Activated CD8-positive, alpha-beta memory T cell treated with anti-CD3 and anti-CD28 coated beads, Interleukin-2, amount 10 ng/mL, durations not matched to agents 7 days and 5 days (primary cell): ENCODE measurements at regions not wholly inside any gene's neighbourhood (a gene's known extent, or its start where the extent isn't known, plus 50 kb on each side); places are given as distances from the start of the nearest gene placed in this dataset.

Experiments used
- ATAC-seq: fragments of 150-1000 bp; cut with Tn5 transposase; one replicate; pipeline ENCODE4 v1.10.0; 2021; ENCODE audit warnings: moderate library complexity
- CTCF ChIA-PET: fragments of 350-600 bp; sonication (Branson Sonifier 250); formaldehyde crosslinking; loops from one replicate; lab custom pipeline; 2021; ENCODE audit warnings: antibody characterized with exemption; lab: Charles Lee
- DNase-seq: peaks from one replicate; pipeline ENCODE4 v3.0.0-alpha.2; 2020
- H3K27ac Mint-ChIP-seq: one replicate; pipeline ENCODE4 v1.8.0; 2021; ENCODE audit warnings: mild to moderate bottlenecking, mixed read lengths
- H3K27me3 Mint-ChIP-seq: one replicate; pipeline ENCODE4 v1.8.0; 2021; ENCODE audit warnings: mixed read lengths
- H3K36me3 Mint-ChIP-seq: one replicate; pipeline ENCODE4 v1.8.0; 2021; ENCODE audit warnings: mild to moderate bottlenecking, mixed read lengths
- H3K4me1 Mint-ChIP-seq: one replicate; pipeline ENCODE4 v1.8.0; 2021; ENCODE audit warnings: mixed read lengths
- H3K4me3 Mint-ChIP-seq: one replicate; pipeline ENCODE4 v1.8.0; 2021; ENCODE audit warnings: mild to moderate bottlenecking, moderate library complexity, mixed read lengths
- H3K9me3 Mint-ChIP-seq: one replicate; pipeline ENCODE4 v1.8.0; 2022; ENCODE audit warnings: low read depth, mixed read lengths

DNA sequence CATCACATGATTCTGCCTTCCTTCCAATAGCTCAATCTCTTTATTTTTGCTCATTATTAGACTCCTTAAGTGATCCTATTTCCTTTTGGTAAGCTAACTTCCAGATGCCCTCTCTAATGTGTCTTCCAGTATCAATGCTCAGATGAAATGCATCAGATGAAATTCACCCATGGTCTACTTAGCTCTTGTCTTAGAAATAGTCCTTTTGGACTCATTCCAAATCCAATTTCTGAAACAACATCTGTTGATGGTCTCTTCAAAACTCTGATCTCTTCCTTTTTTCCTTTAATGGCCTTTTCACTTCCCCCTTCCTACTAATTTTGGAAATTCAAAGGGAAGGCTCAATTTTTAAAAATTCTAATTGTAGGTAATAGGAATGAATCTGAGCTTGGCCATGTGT, 81.1 kb upstream of the GREM2 start:
- no peaks in the 10 kb centered on the region for H3K4me1 Mint-ChIP-seq
- no peaks in the 10 kb centered on the region for H3K36me3 Mint-ChIP-seq
- H3K27ac Mint-ChIP-seq = no peak overlapping the region
- H3K4me3 Mint-ChIP-seq = no peak overlapping the region
- DNase-seq (no peak), ATAC-seq (no peak)
- CTCF ChIA-PET = interaction anchor here (0.7 kb wide), 1 partner anchor 334 kb away, joined by 3 read pairs; no protein-coding TSS in a partner anchor
- H3K27me3 Mint-ChIP-seq = no peaks in the 10 kb centered on the region
- peaks cover 3% of the 10 kb centered on the region for H3K9me3 Mint-ChIP-seq

DNA sequence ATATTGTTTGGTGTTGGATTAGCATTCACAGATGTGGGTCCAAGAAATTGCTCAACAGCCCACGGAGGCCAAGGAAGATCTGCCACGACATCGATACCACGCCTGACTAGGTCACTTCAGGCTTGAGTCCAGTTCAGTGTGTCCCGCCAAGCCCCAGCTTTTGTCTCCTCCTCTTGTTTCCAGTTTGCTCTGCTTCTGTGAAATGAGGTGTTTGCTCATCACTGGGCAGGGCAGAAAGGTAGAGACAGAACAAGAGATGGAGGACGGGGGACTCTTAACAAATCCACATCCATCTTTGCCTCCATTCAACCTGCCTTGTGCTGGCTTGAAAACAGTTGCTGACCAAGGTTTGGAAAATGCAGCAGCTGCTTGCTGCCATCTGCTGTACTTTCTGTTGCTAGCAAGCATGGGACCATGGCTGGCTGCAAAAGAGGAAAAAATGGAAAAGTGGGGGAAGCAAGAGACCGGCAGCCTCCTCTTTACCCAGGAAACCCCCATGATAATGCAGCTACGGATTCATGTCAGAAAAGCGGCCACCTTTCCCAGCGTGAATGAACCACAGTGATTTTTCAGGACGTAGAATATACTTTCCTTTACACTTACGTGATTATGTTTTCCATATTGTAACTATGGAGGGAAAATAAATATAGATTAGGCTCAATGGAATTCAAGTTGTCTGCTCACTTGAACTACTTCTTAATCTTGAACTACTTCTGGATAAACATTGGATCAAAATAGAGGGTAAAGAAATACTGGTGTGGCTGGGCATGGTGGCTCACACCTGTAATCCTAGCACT, 80.2 kb upstream of the GREM2 start:
- no peaks in the 10 kb centered on the region for H3K36me3 Mint-ChIP-seq
- peaks cover 4% of the 10 kb centered on the region for H3K4me1 Mint-ChIP-seq
- peaks cover 5% of the 10 kb centered on the region for H3K9me3 Mint-ChIP-seq
- H3K4me3 Mint-ChIP-seq = no peak overlapping the region
- CTCF ChIA-PET = interaction anchor here (0.7 kb wide), 1 partner anchor 1335 kb away, joined by 3 read pairs; no protein-coding TSS in a partner anchor
- no peak for DNase-seq
- no peaks in the 10 kb centered on the region for H3K27me3 Mint-ChIP-seq
- ATAC-seq = no peak
- no peak overlapping the region for H3K27ac Mint-ChIP-seq

DNA sequence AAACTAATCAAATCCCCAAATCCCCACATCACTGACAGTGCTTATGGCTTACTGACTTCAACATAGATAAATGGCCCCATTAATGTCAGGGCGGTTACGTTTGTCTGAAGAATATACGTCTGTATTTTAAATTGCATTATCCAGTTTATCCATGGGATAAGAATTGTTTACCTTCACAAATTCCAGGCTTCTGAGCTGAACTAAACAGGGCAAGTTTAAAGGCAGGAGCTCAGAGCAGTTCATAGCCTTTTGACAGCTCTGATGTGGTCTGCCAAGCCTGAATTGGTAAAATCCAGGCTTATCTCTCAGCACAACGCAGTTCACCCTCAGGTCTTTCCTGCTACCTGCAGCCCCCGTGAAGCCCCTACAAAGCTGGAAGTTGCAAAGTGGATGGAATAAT, 79.5 kb upstream of the GREM2 start:
- Mint-ChIP-seq H3K9me3 (peaks cover 7% of the 10 kb centered on the region), H3K4me3 (no peak overlapping the region), H3K36me3 (no peaks in the 10 kb centered on the region), H3K27me3 (no peaks in the 10 kb centered on the region), H3K4me1 (peaks cover 4% of the 10 kb centered on the region), H3K27ac (no peak overlapping the region)
- CTCF ChIA-PET = no interaction called here
- DNase-seq = no peak
- no peak for ATAC-seq

DNA sequence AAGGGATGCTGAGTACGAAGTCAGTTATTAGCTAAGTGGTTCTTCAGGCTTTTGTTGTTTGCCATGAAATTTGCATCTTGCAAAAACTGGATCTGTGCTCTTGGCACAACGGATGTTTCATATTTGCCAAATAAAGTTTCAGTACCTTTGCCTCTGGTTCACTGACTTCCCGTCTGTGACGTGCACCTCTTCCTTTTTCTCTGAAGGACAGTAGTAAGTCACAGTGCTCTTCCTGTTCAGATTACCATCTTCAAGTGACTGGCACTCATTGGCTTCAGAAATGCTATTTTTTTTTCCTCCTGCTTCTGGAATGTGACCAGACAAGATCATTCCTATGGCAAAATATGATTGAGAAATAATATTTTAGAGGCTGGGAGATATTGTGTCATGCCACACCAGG, 75.9 kb upstream of the GREM2 start:
- H3K4me3 Mint-ChIP-seq = no peak overlapping the region
- no peak overlapping the region for H3K27ac Mint-ChIP-seq
- DNase-seq (no peak), ATAC-seq (no peak)
- no peaks in the 10 kb centered on the region for H3K27me3 Mint-ChIP-seq
- CTCF ChIA-PET = no interaction called here
- H3K4me1 Mint-ChIP-seq = peaks cover 4% of the 10 kb centered on the region
- no peaks in the 10 kb centered on the region for H3K36me3 Mint-ChIP-seq
- H3K9me3 Mint-ChIP-seq = peaks cover 10% of the 10 kb centered on the region

DNA sequence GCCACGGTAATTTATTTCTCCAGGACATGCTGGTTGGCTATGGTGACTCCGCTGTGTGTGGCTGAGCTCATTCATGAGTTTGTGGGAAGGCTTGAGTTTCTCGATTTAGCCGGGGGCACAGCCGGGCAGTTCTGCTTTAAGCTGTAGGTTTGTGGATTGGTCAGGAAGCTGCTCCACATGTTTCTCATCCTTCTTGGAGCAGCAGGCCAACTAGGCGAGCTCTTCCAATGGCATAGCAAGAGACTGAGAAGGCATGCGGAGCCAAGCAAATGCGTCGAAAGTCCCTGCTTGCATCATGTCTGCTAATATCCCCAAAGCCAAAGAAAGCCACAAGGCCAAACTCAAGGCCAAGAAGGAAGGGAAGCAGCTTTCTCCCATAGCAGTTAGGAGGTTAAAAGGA, 71.6 kb upstream of the GREM2 start:
- no peak for ATAC-seq
- Mint-ChIP-seq H3K27ac (no peak overlapping the region), H3K4me3 (no peak overlapping the region), H3K4me1 (peaks cover 4% of the 10 kb centered on the region), H3K36me3 (no peaks in the 10 kb centered on the region), H3K27me3 (no peaks in the 10 kb centered on the region), H3K9me3 (peaks cover 7% of the 10 kb centered on the region)
- CTCF ChIA-PET = no interaction called here
- DNase-seq = no peak

DNA sequence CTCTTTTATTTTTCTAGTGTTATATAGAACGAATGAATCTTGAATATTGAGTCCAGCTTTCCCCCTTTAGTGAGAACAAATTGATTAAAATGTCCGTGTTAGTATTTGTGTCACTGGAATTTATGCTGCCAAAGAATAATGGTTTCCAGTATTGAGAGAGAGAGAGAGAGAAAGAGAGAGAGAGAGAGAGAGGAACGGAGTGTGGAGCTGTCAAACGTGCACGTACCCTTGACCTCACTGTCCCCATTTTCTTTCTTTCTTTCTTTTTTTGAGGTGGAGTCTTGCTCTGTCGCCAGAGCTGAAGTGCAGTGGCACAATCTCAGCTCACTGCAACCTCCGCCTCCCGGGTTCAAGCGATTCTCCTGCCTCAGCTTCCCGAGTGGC, 70.9 kb upstream of the GREM2 start:
- Mint-ChIP-seq H3K4me3 (no peak overlapping the region), H3K4me1 (peaks cover 2% of the 10 kb centered on the region), H3K27ac (no peak overlapping the region), H3K9me3 (peaks cover 7% of the 10 kb centered on the region), H3K27me3 (no peaks in the 10 kb centered on the region), H3K36me3 (no peaks in the 10 kb centered on the region)
- ATAC-seq = no peak
- CTCF ChIA-PET = no interaction called here
- DNase-seq = no peak

DNA sequence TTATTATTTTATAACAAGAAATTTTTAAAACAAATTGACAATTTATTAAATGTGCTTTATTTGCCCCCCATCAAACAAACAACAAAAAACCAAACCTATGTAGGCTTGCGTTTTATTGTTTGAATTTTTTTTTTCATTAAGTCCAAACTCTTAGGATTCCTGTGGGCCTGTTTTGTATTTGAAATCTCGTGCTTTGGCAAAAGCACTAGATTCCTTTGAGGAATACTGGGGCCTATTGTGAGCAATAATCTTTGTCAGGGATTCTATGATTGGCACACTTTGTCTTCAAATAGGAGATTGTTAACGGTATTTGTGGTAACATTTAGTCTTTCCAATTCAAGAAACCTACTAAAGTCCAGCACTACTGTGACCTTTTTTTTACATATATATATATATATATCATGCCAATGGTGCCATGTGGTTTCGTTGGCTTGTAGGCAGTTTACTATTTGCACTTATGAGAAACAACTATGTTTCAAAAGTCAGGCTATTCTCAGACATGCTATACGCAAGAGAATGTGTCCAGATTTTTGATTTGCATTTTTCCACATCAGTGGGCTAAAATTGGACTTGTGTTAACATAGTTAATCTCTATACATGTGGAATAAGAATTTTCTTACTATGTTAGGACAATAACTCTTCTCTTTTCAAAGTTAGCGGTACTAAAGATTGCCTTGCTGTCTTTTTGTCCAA, 70.4 kb upstream of the GREM2 start:
- H3K27ac Mint-ChIP-seq = no peak overlapping the region
- no peaks in the 10 kb centered on the region for H3K27me3 Mint-ChIP-seq
- CTCF ChIA-PET = no interaction called here
- peaks cover 5% of the 10 kb centered on the region for H3K9me3 Mint-ChIP-seq
- DNase-seq (no peak), ATAC-seq (no peak)
- no peak overlapping the region for H3K4me3 Mint-ChIP-seq
- H3K4me1 Mint-ChIP-seq = no peaks in the 10 kb centered on the region
- H3K36me3 Mint-ChIP-seq = no peaks in the 10 kb centered on the region

DNA sequence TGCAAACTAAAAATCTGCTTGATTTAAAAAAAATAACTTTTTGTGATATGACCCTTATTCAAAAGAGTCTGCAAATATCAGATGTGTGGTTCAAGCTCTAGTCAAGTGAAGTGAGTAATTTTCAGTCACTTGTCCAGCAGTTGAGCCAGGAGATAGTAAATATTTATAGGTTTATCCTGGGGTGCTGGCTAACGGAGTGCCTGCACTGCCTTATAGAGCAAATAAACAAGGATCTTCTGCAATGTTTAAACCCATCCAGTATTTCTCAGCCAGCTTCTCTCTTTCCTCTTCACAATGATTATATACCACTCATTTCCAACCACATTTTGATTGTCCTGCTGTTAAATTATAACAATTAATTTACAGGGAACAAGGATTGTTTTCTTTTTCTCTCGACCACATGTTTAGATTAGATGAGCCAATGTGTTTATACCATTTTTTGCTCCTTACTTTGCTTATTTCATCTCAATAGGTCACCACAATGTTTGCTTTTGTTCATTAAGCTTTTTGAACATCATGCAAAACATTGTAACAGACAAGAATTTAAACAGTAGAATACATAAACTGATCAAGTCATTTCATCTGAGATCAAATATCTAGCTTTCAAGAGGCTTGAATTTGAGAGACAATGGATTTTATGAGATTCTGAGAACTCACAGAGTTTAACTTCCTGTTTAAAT, 60.3 kb upstream of the GREM2 start:
- ATAC-seq (no peak), DNase-seq (no peak)
- H3K27ac Mint-ChIP-seq = no peak overlapping the region
- CTCF ChIA-PET = no interaction called here
- no peaks in the 10 kb centered on the region for H3K4me1 Mint-ChIP-seq
- H3K4me3 Mint-ChIP-seq = no peak overlapping the region
- peaks cover 9% of the 10 kb centered on the region for H3K9me3 Mint-ChIP-seq
- no peaks in the 10 kb centered on the region for H3K27me3 Mint-ChIP-seq
- H3K36me3 Mint-ChIP-seq = no peaks in the 10 kb centered on the region

DNA sequence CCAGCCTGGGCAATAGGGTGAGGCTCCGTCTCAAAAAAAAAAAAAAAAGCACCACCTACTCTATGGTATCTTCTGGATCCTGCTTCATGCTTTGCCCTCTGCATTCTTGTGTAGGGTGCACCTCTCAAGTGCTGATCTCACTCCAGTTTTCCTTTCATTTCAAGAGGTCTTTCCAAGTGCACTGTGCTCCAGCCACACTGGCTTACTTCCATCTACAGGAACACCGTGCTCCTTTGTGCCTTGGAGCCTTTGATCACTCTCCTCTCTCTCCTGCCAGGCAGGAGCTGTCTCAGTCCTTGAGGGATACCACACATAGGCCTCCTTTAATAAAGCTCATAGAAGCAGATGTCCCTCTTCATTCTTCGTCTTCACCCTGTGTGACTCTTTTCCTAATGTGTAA, 55.4 kb upstream of the GREM2 start:
- H3K27ac Mint-ChIP-seq = no peak overlapping the region

DNA sequence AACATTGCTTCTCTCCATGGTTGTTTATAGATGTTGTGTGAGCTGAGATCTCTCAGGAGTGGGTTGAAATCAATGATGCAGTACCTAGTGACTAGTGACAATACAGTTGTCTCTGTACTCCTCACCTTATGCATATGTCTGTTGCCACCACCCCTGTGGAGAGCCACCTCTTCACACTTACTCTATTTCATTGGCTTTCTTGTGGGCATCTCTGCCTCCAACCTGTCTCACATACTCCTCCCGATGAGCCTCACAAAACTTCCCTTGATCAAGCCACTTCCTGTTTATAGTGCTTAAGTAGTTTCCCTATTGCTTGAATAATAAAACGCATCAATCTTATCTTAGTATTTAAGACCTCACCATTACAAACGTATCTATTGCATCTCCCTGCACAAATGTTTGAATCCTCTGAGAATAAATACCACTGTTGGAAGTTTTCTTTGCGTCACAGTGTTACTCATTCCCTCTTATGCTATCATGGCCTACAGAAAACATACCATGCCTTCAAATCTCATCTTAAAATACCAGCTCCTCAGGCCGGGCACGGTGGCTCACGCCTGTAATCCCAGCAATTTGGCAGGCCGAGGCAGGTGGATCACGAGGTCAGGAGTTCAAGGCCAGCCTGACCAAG, 54.7 kb upstream of the GREM2 start:
- H3K9me3 Mint-ChIP-seq = peaks cover 14% of the 10 kb centered on the region
- DNase-seq (no peak), ATAC-seq (no peak)
- no peak overlapping the region for H3K27ac Mint-ChIP-seq
- H3K27me3 Mint-ChIP-seq = no peaks in the 10 kb centered on the region
- H3K4me1 Mint-ChIP-seq = no peaks in the 10 kb centered on the region
- CTCF ChIA-PET = no interaction called here
- H3K4me3 Mint-ChIP-seq = no peak overlapping the region
- no peaks in the 10 kb centered on the region for H3K36me3 Mint-ChIP-seq

More for the DNA sequence above, 55.4 kb upstream of the GREM2 start:
- CTCF ChIA-PET = no interaction called here
- Mint-ChIP-seq H3K4me3 (no peak overlapping the region), H3K4me1 (no peaks in the 10 kb centered on the region), H3K27me3 (no peaks in the 10 kb centered on the region), H3K9me3 (peaks cover 14% of the 10 kb centered on the region), H3K36me3 (no peaks in the 10 kb centered on the region)
- ATAC-seq (no peak), DNase-seq (no peak)

DNA sequence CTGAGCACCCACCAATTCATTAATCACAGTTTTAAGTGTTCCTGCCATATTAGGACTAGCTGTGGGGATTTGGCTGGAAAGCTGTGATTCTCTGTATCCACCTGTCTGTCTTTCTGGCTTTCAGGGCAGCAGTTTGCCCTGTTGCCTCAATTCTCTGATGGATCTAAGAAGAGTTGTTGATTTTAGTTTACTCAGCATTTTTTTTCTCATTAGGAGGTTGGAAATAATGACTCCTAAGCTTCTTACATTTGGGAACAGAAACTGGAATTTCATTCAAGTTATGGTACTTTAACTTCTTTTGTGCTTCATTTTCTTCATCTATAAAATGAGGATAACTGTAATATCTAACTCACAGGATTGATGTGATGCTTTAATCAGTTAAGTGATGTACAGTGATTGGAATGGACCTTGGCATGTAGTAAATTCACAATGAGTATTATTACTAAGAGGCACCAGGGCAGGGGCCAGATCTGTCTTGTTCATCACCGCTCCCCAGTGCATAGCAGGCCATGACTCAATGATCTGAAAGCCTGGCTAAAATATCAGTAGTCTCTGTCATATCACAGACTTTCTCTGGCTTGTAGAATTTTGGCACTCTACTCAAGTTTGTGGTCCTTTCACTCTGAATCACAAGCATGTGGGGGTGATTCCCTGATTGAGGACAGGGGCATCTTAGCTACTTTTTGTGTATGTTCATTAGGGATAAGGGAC, 51.4 kb upstream of the GREM2 start:
- H3K27me3 Mint-ChIP-seq = no peaks in the 10 kb centered on the region
- H3K4me3 Mint-ChIP-seq = no peak overlapping the region
- ATAC-seq = no peak
- no peak for DNase-seq
- no peaks in the 10 kb centered on the region for H3K36me3 Mint-ChIP-seq
- no peak overlapping the region for H3K27ac Mint-ChIP-seq
- H3K9me3 Mint-ChIP-seq = peaks cover 11% of the 10 kb centered on the region
- no peaks in the 10 kb centered on the region for H3K4me1 Mint-ChIP-seq
- CTCF ChIA-PET = no interaction called here
